DMS53 (cell line): ENCODE measurements at regions not wholly inside any gene's neighbourhood (a gene's known extent, or its start where the extent isn't known, plus 50 kb on each side); places are given as distances from the start of the nearest gene placed in this dataset.

Experiments
- DNase-seq: peaks from one replicate; lab custom pipeline; 2025; lab: John Stamatoyannopoulos, UW

GRCh38 chr18:78595453-78595852 lies 384.2 kb upstream of the SALL3 start:
- DNase-seq = no peak

GRCh38 chr18:78595924-78596573 lies 383.6 kb upstream of the SALL3 start:
- DNase-seq = no peak

DNA sequence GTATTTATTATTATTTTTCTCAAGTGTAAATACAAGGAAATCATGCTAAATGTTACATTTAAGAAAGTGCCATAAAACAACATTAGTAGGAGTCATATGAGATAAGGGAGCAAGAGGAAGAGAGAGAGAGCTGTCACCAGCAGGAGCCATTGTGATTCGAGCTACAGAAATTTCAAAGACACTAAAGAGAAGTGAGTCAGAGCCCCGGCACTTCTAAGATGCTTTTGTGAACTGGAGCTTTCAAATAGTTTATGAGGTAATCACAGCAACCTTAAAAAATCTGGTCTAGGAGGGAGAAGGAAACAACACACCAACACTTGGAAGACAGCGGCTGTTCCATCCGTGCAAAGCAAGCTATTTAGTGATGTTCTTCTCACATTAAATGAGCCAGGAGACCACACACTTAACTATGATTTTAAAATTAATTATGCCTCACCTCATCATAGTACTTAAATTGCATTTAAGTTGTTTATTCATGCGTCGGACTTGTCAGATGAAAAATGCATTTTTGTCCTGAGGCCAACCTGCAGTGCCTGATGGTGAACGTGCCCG lies 382.7 kb upstream of the SALL3 start:
- DNase-seq = no peak

- DNase-seq = no peak
Observed at GRCh38 chr18:78601349-78601748, 378.3 kb upstream of the SALL3 start.

GRCh38 chr18:78601923-78602322 lies 377.7 kb upstream of the SALL3 start:
- DNase-seq = no peak

- DNase-seq = no peak
Observed at GRCh38 chr18:78602430-78602829, 377.2 kb upstream of the SALL3 start.

GRCh38 chr18:78603102-78603983 lies 376.3 kb upstream of the SALL3 start:
- no peak for DNase-seq

DNA sequence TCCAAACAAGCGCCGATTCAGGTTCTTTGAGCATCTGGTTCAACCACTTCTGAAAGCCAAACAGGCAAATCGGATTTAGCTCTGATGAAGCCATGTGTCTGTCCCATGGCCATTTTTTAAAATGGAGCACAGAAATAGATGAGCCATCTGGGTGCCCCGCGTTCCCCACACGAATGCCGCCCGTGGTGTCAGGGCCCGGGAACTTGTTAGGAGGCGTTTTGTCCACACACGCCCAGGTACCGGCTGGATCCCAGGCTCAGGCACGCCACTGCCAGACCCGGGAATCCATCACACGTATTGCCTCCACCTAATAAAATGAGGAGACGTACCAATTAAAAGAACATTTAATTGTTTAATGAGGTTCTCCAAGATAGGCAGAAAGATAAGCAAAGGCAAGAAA lies 374.4 kb upstream of the SALL3 start:
- no peak for DNase-seq

GRCh38 chr18:78607221-78607620 lies 372.4 kb upstream of the SALL3 start:
- DNase-seq = no peak

- DNase-seq = no peak
Observed at GRCh38 chr18:78607784-78608183, 371.8 kb upstream of the SALL3 start.

GRCh38 chr18:78610179-78610578 lies 369.4 kb upstream of the SALL3 start:
- no peak for DNase-seq

- DNase-seq = no peak
Observed at GRCh38 chr18:78611201-78611800, 368.3 kb upstream of the SALL3 start.

GRCh38 chr18:78611869-78612268 lies 367.7 kb upstream of the SALL3 start:
- DNase-seq = no peak

DNA sequence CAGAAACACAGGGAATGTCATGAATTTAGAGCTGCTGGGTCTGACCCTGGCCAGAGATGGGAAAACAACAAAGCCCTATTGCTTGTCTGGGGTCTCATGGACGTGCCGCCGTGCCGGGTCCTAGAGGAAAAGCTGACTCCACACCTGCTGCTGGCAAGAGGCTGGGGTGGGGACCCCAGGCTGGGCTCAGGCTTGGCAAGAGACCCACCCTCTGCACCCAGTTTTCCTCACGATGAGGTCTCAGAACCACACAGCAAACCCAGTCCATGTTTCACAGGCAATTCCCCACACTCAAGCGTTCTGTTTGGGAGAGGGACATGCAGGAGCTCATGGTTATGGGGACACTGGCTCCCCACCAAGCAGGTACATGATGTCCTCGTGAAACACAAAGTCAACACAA lies 367.3 kb upstream of the SALL3 start:
- no peak for DNase-seq

DNA sequence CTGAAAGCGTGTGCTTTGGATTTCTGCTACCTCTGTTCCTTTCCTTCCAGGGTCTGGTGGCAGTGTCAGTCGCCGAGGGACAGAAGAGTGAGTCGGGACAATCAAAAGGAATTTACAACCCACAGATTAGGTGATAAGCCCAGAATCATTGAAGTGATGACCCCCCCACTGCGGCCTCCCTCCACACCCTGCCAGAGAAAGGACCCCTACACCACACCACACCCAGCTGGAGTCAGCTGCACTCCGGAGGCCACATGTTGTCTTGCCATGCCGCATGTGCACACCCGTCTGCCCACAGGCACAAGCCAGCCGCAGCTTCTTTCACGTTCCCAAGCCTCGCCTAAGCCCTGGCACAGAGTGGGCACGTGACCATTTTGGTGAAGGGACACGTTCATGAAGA lies 366.8 kb upstream of the SALL3 start:
- DNase-seq = no peak

DNA sequence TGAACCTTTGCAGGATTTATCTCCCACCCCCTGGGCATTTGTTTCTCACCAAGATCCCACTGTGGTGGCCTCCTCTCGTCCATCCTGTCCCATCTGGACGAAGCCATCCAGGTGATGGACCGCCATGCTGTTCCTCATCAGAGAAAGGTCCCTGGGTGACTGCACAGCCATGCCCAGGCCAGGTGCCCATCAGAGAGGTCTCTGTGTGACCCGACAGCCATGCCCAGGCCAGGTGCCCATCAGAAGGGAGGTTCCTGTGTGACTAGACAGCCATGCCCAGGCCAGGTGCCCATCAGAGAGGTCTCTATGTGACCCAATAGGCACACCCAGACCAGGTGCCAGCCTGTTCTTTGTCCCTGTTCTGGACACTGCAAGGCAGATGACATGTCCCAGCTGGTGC lies 360.9 kb upstream of the SALL3 start:
- DNase-seq = no peak

- DNase-seq = no peak
Observed at GRCh38 chr18:78619854-78620253, 359.8 kb upstream of the SALL3 start.

GRCh38 chr18:78620326-78620725 lies 359.3 kb upstream of the SALL3 start:
- no peak for DNase-seq

DNA sequence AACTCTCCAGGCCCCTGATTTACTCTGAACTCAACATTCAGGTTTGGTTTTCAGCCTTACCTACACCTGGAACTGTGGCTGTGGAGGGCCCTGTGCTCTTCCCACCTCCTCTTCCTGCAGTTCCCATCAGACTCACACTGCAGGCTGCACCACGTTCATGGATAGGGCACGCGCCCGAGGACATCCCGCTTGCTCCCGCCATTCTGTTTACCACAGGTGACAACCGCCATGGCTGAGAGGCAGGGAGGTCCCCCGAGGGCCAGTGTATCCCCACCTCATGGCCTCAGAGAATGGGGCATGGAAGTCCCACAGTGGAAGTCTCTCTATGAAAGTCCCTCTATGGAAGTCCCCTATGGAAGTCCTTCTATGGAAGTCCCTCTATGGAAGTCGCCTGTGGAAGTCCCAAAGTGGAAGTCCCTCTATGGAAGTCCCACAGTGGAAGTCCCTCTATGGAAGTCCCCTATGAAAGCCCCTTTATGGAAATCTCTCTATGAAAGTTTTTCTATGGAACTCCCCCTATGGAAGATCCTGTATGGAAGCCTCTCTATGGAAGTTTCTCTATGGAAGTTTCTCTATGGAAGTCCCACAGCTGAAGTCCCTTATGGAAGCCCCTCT lies 358.4 kb upstream of the SALL3 start:
- no peak for DNase-seq

DNA sequence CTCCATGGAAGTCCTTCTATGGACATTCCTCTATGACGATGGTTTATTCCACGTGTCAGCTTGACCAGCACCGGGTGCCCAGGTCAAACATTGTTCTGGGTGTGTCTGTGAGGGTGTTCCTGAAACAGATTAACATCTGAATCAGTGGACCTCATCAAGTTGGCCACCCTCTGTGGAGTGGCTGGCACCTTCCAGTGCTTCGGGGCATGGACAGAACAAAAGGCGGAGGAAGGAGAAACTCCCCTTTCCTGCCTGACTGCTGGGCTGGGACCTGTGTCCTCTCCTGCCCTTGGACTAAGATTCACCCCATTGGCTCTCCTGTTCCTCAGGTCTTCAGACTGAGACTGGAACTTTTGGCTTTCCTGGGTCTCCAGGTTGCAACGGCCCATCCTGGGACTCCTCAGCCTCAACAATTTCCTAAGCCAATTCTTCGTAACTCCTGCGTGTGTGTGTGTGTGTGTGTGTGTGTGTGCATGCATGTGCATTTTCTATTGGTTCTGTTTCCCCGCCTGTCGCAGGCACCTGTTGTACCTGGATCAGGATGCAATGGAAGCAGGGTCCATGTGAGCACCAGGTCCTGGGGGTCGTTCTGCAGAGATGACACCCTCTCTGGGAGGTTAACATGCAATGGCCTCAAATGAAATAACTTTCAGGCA lies 357.2 kb upstream of the SALL3 start:
- no peak for DNase-seq

- DNase-seq = no peak
Observed at GRCh38 chr18:78622907-78623541, 356.6 kb upstream of the SALL3 start.
